Midbrain (tissue), 1 donor: ENCODE measurements at regions not wholly inside any gene's neighbourhood (a gene's known extent, or its start where the extent isn't known, plus 50 kb on each side); places are given as distances from the start of the nearest gene placed in this dataset.

Source experiments
- DNase-seq: peaks from one replicate; lab custom pipeline; 2025; lab: John Stamatoyannopoulos, UW

DNA sequence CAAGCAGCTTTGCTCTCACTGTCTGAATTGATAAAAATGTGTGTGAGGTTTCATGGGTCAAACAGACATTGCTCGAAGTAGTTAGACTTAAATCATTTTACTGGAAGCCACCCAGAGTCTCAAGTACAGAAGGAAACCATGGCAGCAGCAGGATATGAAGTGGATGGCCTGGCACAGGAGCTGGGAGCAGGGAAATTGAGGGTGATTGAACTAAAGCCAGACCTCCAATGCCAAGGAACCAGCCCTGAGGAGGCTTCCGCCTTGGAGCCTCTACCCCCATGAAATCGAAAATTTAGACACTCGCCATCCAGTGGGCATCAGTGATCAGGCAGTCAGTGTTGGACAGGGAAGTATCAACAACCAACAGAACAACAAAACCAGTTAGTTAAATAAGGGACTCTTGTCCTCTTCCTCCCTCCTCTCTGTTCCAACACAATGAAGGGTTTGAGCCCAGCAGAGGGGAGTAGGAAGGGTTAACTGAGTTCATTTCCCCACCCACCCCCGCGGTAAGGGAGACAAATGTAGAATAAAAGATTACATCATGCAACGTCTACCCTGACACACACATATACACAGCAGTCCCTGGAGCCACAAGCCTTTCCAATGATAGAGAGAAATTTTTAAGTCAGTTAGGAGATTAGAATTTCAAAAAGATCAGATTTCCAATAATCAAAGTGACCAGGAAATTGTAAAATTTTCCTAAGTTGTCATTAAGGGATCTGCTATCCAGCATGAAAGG is 156.3 kb downstream of the SLC16A9 start:
- no peak for DNase-seq

DNA sequence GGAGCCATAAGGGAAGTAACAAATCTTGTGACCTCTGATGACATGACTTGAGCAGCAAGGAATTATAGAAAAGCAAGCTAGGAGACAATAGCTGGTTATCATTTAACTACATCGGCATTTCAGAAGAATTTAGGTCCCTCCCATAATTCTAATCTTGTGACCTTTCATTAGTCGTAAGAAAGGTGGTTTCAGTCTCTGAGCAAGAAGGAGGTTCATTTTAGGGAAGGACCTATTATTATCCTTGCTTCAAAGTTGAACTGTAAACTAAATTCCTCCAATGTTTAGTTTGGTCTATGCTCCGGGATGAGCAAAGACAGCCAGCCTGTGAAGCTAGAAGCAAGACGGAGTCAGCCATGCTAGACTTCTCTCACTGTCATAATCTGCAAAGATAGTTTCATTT is 159.6 kb downstream of the SLC16A9 start:
- no peak for DNase-seq

DNA sequence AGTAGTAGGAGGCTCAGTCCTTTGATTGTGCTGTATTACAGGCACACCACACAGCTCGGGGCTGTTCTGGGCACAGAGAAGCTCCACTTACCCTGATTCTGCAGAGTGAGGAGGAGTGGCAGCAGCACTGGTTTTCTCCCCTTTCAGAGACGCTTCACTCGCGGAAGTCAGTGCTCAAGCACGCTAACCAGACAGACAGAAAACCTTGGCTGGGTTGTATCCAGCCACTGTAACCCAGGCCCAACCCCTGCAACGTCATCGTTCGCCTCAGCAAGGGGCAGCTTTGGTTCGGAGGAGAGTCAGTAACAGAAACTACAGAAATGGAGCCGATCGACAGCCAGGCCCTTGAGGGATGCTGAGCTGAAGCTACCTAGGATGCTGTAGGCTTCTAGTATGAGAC is 171.0 kb downstream of the SLC16A9 start:
- DNase-seq: no peak

DNA sequence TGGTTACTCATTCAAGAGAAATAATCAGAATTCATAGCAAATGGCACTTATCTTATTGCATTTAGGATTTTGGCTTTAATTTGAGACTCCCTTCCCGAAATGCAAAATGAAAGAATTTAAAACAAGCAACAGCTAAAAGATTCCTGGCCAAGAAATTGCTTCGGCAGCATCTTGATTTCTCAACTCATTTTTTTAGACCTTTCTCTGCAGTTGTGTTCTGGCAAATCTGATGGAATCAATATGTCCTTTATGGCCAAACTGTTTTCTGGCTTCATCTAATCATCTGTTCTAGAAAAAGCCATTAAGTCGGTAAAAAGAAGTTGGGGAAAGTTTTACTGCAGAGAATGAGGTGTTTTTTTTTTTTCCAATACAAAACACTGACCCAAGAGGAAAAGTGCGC is 172.1 kb downstream of the SLC16A9 start:
- DNase-seq: no peak

DNA sequence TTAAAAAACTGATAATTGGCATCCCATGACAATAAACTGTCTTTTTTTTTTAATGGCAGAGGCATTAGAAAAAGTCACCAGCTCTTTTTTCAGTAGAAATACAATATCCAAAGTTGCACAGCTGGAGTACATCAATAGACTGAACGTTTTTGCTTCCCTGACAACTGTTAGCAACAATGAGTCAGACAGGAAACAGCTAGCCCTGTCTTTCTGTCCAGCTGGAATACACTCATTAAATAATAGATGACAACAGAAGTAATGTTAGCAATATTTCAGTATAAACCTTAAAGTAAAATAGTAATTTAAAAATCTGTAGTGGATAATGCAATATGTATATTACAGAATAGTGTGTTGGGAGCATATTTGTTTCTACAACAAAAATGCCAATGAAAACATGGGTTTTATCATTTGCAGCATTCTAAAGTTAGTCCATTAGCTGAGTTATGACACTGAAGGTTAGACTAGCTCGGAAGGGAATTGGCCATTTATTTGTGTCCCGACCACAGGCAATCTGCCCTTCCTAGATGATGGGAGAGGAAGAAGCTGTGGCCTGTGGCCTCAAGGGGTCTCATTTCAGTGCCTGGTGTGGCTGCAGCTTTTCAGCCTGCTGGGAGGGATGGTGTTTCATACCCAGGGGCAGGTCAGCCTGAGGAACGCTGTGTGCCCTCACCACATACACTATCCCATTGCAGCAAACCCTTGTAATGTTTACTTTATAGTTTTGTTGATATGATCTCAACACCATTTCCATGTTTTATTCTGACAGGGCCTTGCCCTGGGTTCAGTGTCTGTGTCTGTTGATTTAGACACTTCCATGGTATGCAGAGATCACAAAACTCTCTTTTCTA is 173.3 kb downstream of the SLC16A9 start:
- DNase-seq: no peak

DNA sequence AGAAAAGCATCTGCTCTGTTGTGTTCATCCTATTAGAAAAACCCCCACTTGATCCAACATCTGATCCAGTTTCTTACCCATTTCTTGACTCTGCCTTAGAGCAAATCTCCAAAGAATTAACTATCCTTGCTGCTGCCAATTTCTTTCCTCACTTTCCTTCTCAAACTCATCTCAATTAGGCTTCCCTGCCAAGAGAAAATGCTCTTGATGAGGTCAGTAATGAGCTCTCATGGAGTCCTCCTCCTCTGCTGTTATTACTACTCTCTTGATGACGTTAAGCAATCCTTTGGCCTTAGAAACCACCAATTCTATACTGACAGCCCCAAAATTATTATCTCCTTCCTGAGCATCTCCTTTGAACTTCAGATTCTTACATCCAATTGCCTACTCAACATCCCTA is 162.0 kb upstream of the FAM13C start:
- DNase-seq: no peak

DNA sequence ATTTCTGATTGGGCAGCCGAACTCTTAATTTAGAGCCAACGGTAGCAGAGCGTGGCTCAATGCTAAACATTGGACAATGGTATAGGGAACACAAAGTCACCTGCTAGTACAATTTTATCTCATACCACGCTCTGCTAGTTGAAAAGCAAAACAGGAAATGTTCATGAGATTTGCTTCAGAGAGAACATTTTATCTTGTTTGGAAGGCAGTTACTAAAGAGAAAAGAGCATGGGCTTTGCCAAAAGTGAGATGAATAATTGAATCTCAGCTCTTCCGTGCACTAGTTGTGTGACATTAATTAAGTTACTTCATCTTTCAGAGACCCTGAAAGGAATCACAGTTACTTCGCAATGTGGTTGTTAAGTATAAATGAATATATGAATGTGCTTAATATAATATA is 161.5 kb upstream of the FAM13C start:
- no peak for DNase-seq

DNA sequence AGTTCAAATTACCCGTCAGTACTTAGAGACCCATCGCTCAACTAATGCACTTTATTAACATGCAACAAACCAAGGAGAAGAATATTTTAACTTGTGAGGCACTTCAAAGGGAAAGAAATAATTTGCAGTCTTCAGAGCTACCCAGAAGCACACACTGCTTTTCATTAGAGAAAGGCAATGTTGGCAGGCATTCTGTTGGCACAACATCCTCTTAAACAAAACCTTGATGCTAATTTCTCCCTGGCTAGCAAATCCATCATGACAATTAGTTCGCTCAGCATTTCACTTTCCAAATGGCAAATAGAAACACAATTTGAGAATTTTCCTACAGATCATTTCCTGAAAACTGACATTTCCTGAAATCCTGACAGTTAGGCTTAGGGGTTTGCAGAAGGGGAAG is 155.6 kb upstream of the FAM13C start:
- peak; percentile 73 for DNase-seq

DNA sequence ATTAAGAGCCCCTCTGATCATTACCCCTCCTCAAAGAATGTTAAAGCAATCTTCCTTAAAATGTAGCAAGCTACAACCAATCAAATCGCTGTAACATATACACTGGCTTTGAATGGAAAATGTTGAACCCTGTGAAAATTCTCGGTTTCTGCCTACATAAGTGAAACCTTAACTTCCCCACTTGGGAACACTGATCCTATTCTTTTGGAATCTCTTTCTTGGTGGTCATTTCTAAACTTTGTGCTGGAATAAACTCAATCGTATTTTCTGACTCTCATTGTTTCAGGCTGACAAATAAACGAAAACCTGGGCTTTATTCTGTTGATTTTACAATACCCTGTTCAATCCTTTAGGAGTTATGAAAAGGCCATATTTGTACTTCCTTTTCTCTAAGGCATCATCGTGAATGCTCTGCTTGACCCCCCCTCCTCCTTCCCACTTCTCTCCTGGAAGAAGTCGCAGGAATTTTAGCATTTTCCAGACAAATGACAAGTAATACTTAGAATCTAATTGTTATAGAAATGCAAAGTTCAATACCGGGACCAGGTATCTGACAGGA is 155.1 kb upstream of the FAM13C start:
- no peak for DNase-seq

DNA sequence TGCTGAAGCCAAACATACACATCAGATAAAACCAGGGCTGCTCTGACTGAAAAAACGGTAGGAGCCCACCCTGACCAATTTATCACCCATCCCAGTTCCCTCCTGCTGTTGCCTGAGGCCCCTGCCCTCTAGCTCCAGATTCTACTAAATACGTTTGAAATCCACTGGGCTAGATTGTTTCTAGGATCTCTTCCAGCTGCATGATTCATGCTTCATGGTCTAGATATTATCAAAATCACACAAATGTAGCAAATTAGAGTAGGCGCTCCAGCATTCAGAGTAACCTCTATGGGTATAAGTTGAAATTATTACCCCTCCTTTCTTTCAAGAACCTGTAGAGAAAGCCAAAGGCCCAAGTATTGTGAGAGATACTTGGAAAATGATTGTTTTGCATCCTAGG is 151.2 kb upstream of the FAM13C start:
- DNase-seq: no peak

DNA sequence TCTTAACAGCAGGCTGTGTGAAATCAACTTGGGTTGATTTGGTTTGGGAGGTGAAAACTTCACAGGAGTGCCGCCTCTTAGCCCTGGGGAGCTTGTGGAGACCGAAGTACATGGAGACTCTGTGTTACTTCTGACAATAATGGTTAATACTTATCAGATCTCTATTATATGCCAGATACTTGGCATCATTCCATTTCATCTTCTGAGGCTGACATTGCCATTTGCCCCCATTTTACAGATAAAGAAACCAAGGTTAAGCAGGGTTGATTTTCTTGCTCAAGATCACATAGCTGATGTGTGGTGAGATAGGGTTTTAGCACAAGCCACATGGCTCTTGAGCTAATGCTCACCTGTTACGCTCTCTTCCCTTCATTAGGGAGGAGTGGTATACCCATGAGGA is 150.6 kb upstream of the FAM13C start:
- no peak for DNase-seq

DNA sequence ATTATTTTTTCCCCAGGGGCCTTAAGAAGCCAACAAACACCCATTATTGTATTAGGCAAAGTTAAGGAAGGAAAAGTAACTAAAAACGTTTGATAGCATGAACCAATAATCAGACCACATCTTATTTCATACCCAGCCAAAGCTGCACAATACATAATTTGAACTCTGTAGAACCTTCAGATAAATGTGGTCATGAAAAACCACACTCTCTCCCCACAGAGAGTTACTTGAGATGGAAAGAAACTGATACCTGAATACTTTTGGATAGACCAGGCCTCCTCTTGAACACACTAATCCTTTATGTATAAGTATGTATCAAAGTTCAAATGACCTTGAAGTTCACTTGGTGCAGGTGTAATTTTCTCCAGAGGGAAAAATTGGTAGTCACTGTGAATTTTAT is 146.6 kb upstream of the FAM13C start:
- no peak for DNase-seq

DNA sequence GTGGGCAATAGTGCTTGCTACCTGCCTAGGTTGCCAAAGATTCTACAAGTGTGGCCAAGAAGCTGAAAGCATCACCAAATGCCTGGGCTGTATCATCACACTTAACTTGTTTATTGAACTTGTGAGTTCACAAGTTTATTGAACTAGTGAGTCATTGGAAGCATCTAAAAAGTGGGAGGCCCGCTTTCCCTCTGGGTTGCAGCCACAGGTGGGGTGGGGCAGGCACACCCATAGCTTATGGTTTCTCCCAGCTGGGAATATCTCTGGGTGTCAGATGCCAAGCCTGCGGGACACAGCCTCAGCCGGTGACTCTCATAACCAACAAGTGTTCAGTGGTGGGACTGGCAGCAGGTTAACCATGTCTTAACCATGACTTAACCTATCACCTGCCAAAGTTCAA is 145.9 kb upstream of the FAM13C start:
- no peak for DNase-seq

DNA sequence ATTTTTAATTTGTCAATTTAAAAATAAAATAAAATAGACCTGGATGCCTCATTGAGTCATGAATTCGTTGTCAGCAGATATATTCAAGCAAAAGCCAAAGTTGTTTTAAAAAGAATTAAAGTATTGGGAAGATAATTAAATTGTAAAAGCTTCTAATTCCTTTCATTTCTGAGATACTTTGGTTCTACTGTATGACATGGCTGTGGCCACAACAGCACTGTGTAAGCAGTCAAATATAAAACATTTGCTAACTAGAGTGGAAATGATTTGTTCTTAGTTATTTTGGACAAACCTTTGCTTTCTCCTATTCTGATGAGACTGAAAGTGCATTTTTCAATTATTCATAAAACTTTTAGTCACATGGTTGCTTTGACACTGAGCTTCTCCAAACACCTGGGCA is 143.6 kb upstream of the FAM13C start:
- no peak for DNase-seq

DNA sequence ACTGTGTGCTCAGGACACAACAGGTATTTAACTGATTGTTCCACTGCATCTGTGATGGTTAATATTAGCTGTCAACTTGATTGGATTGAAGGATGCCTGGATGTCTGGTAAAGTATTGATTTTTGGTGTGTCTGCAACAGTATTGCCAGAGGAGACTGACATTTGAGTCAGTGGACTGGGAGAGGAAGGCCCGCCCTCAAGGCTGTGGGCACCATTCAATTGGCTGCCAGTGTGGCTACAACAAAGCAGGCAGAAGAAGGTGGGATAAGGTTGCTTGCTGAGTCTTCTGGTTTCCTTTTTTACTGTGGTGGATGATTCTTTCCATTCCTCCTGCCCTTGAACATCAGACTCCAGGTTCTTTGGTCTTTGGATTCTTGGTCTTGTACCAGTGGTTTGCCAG is 137.1 kb upstream of the FAM13C start:
- no peak for DNase-seq

DNA sequence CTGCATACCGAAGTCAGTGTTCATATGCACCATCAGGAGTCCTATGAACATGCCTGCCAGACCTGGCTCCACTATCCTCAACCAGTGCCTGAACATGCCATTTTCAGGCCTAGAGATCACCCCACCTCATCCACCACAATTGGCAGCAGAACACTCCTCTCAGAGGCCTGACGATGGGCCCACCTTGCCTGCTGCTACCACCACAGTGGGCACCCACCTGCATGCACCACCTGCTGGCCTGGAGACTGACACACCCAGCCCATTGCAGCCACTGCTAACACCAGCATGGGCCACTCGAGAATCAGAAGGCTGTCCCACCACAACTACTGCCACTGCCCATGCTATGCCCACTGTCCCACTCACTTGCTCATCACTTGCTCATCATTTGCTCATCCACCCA is 130.7 kb upstream of the FAM13C start:
- no peak for DNase-seq

DNA sequence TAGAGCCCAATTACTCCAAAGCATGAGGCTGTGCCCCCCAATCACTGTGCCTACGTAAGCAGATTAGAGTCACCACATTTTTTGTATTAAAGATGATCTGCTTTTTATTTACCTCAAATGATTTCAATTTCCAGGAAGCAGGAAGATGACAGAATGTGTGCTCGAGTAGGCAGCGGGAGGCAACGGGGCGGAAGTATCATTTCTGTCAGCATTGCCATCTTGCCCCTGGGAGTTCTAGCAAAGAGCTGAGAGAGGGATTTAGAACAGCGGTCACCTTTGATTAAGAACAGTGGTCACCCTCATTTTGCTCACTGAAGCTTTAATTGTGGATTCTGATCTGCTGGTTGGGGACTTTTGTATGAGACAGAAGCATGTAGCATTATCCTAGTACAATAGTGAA is 117.1 kb upstream of the FAM13C start:
- DNase-seq: no peak

DNA sequence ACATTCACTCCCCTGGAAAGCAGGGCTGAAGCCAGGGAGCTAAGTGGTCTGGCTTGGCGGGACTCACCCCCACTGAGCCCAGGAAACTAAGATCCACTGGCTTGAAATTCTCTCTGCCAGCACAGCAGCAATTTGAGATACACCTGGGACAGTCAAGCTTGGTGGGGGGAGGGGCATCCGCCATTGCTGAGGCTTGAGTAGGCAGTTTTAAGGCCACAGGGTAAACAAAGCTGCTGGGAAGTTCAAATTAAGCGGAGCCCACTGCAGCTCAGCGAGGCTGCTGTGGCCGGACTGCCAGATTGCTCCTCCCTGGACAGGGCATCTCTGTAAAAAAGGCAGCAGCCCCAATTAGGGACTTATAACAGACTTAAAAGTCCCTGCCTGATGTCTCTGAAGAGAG is 108.2 kb upstream of the FAM13C start:
- DNase-seq: no peak

DNA sequence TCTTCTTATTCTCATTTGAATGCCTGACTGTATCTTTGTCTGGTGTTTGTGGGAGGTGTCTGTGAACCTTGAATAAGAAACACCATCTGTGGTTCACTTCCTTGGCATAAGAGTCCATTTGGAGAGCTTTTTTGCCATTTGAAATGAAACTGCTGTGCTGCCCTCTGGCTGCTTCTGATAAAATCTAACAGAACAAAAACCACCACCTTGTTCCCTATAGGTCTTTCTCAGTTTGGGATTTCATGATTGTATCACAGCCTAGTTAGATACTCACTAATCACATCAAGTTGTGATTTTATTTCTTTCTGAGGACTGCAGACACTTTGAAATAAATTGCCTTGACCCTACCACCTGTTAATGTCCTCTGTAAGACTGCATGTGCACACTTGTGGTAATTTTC is 102.7 kb upstream of the FAM13C start:
- DNase-seq: peak; percentile 55

DNA sequence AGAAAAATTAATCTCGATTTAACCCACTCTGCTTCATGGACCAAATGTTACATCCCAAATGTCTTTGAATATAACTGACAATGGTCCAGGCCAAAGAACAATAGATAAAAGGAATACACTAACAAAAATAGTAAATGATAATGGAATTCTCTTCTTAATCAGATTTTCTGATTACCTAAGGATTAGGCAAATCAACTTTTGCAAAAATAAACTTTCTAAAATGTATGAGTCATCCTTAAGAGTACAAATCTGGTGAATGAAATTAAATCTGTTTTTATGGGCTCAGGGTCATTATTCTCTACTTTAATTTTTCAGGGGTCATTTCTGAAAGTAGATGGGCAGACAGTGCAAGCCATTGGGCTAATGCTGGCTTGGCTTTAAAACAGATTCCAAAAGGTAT is 102.1 kb upstream of the FAM13C start:
- no peak for DNase-seq

DNA sequence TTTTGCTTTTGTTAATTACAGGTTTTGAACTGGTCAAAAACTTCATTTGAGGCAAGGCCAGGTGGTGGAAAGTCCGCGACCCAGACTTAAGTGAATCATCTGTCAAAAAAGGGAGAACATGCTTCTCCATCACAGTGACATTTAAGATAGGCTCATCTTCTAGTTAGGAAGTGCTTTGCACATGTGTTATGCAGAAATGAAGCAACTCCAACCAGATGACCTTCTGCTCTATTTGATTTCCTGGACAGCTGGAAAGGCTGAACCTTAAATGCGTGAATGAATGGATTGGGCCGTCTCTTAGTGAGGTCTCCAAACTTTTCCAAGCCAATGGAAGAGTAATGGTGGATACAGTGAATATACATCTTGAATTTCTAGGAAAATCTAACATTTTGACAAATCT is 101.6 kb upstream of the FAM13C start:
- no peak for DNase-seq

DNA sequence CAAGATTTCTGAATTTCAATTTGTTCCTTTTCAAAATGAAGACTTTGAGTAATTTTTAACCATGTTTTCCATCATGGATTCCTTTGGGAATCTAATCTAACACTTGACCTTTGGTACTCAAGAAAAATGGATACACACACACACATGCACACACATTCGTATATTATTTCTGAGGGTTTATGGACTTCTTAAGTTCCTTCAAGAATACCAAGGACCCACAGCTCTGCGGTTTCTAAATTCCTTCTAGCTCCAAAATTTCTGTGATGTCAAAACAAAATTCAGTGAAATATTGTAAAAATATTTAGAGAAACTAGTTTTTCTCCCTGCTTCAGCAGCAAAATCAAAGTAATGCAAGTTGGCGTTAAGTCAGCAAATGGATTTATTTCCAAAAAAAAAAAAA is 98.3 kb upstream of the FAM13C start:
- no peak for DNase-seq

DNA sequence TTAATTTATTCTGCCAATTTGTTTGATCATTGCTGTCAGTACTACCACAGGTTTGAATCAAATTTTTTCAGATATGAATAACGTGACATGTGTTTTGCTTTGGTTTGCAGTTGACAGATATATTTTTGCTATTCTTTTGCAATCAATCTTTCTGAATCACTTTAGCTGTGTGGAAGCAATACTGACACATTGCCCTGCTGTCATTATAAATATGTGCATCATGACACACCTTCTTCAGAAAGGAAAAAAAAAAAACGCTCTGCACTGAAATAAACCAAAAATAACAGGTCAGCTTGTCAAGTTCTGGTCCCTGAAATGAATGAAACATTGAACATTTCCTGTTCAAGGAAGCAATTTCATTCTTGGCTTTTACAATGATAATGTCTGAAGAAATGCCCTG is 93.8 kb upstream of the FAM13C start:
- DNase-seq: no peak
